ENCODE measurements at regions not wholly inside any gene's neighbourhood (a gene's known extent, or its start where the extent isn't known, plus 50 kb on each side); places are given as distances from the start of the nearest gene placed in this dataset.

DNA sequence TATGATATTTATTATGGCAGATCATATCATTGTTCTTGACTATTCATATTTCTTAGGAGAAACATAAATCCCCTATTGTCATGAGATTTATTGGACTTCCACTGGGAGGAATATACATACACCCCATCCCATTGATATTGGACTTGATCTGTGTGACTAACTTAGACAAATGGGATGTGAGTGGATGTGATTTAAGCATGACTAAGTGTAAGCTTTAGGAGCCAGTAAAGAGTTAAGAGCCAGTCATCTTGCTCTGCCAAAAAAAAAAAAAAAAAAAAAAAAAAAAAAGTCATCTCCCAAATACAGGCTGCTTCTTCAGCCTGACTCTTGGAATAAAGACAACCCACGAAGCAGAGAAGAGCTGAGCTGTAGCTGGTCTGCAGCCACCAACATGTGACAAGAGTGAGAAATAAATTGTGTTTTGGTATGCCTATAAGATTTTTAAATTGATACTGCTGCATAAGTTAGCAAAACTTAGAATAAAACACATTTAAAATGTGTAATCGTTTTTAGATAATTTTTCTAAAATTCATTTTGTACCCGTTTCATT lies 595.0 kb upstream of the LRRC4C start:
- DNase-seq = no peak

DNA sequence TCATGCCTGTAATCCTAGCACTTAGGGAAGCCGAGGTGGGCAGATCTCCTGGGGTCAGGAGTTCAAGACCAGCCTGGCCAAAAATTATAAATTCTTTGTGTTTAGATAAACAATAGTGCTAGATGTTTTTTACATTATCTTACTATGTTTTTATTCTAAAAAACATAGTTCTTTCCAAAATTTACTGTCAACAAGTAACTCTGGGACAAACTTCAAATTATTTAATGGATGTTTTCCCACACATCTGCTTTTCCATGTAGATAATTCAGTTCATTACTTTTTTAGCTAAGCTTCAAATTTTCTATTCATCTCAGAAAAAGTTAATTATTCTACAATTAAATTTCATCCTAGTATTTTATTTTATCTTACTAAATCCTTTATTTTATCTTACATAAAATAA lies 596.2 kb upstream of the LRRC4C start:
- DNase-seq = no peak

DNA sequence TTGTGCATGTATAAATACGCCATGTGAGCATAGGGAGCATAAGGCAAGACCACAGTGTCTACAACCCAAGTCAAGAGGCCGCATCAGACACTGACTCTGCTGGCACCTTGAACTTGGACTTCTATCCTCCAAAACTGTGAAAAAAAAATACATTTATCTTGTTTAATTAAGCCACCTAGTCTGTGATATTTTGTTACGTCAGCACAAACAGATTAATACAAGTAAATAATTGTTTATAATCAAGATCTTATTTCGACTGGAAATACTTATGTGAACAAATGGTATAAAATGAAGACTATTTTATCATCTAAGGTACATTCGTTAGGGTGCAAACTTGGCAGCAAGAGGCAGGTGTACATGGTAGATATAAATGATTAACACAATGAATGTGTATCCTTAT lies 599.3 kb upstream of the LRRC4C start:
- DNase-seq = no peak

DNA sequence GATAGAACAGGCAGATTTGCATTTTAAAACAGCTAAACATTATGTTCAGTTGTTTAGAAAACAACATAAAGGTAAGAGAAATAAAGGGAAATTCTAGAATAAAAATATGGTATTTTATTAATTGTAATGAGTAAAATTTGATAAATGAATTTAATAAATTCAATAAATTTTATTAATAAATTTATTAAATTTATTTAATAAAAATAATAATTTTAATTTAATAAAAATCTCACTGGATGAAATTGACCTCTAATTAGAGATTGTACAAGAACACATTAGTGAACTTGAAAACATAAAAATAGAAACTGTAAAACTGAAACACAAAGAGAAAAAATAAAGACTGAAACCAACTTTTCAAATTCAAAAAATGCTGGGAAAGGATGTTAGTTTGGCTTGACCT lies 605.7 kb upstream of the LRRC4C start:
- DNase-seq = no peak

DNA sequence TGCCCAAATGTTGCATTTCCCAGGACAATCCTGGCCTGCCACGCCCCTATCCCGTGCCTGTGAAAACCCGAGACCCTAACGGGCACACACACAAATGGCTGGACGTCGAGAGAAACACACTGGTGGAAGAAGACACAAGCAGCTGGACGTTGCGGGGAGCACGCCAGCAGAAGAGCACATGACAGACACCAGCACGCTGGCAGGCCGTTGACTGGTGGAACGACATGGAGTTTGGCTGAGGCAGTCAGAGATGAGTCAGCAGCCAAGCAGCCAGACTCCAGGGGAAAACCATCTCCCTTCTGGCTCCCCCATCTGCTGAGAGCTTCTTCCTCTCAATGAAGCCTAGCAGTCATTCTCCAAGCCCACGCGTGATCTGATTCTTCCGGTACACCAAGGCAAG lies 606.7 kb upstream of the LRRC4C start:
- no peak for DNase-seq

DNA sequence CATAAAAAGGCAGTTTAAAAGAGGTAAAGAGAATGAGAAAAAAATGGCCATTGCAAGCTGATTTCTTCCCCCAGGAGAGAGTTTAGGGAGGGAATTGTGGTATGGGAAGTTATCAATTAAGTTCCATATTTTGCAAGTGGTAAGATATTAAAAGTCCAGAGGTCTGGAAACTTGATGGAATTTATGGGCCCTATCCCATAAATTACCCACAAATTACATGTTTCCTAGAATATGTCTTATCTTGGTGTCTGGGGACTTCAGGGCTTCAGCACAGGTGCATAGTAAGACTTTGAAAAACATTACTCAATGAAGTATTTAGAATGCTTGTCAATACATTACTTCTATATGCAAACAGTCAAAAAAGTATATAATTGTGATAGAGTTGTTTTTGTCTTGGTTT lies 614.9 kb upstream of the LRRC4C start:
- DNase-seq = no peak

DNA sequence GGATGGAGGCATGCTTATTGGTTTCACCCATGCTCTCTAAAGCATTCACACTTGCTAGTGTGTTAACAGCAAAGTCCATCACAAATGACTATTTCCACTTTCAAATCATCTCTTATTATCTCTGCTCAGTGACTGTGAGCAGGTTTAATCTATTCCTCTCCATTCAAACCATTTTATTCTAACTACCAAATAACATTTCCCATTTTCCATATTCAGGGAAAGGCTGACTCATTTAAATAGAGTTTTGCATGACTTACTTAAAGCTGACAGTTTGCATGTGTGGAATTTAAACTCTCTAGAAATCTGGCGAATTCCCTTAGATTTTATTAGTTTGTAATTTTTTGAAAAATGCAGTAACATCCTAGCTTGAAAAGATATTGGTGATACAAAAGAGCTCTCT lies 615.7 kb upstream of the LRRC4C start:
- DNase-seq = no peak

DNA sequence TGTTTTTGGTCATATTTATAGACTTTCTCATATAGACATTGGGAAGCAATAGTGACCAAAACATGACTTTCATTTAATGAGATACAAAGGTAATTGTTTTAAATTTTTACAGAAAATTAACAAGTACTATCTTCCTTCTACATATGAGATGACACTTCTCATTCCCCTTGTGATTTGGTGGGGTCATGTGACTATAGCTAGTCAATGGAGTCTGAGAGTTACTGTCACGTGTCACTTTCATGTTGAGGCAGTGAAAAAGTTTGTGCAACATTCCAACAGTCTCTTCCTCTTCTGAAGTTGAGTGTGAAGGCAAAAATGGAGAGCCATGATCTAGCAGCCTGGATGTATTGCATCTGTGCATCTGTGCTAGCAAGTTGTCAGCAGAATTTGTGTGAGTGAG lies 618.3 kb upstream of the LRRC4C start:
- no peak for DNase-seq

DNA sequence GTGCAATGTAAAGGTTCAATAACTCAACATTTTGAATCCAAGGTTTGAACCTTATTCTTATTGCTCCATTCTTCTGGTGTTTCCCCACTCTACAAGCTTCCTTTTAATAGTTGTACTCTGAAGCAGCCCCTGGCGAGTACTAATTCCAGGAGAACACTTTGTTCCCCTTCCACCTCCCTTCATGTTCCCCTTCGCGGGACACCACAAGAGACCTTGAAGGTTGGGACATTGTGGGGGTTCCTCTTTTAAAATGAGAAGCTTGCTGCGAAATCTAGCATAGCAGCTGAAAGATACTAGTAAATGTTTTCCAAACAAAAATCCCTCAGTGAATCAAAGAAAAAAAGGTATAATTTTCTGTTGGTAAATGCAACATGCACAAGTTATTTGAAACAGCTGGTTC lies 626.3 kb upstream of the LRRC4C start:
- no peak for DNase-seq

DNA sequence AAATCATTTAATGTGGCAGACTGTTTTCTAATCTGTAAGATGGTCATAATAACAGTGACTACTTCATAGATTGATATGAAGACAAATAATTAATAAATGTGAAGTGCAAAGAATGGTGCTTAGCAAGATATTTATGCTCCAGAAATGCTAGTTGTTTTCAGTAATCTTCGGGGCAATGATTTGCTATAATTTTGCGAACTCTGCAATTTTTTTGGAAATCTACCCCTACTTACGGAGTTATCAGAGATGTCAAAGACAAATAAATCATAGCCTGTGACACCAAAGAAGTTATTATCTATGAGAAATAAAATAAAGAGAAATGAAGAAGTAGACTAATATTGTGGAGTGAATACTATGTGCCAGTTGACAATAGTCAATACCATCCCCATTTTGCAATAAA lies 634.1 kb upstream of the LRRC4C start:
- no peak for DNase-seq

DNA sequence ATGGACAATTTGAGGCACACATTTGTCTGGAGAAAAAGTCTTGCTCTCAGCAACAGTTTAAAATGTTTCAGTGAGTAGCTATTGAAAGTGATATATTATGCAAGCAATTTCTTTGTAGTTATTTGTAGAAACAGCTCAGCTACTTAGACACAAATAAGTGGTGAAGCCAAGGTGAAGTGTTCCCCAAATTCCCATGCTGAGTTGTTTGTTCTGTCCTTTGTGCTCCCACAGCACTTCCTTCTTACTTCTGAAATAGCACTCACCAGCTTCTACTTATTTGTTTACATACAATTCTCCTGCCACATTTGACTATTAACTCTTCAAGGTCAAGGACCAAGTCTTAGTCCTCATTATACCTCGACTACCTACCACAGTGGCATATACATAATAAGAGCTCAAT lies 638.6 kb upstream of the LRRC4C start:
- no peak for DNase-seq

DNA sequence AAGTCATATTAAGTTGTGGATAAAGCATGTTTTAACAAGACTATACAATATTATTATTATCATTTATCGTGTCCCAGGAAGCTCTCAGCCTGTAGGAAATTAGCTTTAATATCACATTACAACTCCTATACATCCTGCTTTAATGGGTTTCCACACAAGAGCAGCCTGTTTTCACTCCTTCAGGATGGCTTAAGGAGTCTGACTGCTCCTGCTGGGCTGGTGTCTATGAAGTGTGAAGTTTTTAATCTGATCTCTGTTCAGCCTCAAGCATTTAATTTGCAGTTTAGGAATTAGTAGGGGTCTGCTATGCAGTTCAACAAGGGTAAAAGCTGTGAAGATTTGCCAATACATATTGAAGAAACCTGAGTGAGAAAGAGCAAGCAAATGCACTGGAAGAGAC lies 653.4 kb upstream of the LRRC4C start:
- DNase-seq = no peak

DNA sequence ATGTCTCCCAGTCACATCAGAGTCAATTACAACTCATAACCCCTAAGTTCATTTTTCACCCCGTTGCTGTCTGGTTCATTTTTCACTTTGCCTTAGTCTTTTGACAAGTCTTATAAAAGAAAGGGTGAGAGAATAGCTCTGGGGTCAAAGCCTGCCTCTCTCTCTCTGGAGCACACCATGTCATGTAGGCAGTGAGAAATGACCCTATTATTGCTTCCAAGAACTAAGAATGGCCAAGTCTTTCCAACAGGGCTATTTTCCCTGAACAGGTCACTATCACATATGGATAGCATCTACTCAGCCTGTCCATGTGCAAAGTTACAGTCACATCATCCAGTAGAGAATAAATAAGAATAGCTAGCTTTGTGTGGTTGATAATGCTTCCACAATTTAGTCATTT lies 655.5 kb upstream of the LRRC4C start:
- DNase-seq = no peak

DNA sequence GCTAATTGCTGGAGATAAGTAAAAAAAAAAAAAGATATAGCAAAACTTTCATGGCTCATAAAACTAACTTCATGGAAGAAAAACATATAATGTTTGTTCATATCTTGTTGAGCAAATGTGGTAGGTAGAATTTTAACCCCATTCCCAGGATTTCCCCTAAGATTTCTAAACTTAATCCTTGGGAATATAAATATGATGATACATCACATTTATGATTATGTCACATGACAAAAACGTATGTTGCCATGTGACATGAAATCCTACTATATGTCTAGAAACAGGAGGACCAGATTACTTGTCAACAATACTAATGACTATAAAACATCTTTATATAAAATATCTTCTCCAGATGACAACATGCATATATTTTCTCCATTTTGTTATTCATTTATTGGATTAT lies 679.0 kb upstream of the LRRC4C start:
- no peak for DNase-seq

DNA sequence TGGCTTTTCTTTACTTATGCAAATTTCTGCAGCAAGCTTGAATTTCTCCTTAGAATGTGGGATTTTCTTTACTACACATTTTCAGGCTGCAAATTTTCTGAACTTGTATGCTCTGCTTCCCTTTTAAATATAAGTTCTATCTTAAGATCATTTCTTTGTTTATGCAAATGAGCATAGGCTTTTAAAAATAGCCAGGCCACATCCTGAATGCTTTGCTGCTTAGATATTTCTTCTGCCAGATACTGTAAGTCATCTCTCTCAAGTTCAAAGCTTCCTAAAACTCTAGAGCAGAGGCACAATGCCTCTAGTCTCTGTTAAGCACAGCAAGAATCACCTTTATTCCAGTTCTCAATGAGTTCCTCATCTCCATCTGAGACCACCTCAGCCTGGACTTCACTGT lies 685.9 kb upstream of the LRRC4C start:
- no peak for DNase-seq

DNA sequence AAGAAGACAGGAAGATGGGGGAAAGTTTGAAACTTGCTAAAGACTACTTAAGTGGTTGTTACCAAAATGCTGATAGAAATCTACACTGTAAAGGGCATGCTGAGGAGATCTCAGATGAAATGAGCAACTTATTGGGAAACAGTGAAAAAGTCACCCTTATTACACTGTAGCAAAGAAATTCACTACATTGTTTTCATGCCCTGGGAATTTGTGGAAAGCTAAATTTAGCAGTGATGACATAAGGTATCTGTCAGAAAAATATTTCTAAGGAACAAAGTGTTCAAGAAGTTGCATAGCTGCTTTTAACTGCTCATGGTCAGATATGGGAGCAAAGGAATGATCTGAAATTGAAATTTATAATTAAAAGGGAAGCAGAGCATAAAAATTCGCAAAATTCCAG lies 702.4 kb upstream of the LRRC4C start:
- DNase-seq = no peak

DNA sequence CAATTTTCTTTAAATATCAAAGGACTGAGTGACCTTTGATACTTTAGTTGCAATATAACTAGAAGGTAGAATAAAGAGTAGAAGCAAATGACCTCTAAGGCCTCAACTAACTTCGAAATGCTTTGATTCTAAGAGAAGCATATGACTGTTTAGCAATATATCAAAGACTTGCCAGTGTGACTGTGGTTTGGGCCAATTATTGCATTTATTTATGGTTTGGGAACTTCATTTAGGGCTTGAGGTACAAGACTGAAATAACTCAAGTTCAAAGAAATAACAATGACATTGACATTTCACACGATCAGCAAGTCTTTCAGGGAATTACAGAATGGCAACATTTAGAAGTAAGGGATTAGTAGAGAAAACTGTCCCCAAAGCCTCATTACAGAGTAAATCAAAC lies 709.7 kb upstream of the LRRC4C start:
- no peak for DNase-seq

DNA sequence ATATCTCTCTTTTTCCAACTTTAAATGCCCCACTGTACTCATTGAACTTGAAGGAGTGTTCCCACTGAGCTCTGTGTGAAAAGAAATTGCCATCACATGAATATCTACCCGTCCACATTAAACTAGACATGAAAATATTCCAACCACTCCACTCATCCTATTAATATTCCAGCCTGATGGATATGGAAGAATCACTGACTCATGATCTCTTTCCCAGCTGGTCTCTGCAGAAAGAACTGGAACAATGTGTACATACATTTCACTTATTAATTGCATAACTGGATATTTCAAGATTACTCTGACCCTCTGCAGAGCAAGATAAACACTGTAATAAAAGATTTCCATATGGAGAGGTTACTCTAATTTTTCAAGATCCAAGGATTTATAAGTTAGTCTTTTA lies 711.1 kb upstream of the LRRC4C start:
- DNase-seq = no peak

DNA sequence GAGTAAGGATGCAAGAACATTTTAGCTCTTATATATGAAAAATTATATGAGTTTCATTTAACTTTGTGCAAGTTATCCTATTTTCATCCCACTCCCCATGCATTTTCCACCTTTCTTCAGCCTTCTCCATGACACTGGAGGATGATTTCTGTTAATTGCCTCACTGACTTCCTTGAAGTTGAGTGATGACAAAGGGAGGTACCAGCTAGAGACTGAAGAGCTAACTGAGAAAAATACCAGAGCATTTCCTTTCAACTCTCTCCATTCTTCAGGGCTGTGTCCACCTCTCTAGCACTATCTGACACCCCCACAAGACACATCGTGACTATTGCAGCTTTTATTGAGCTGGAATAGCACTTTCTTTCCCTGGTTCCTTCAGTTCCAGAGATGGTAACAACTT lies 711.6 kb upstream of the LRRC4C start:
- DNase-seq = no peak

DNA sequence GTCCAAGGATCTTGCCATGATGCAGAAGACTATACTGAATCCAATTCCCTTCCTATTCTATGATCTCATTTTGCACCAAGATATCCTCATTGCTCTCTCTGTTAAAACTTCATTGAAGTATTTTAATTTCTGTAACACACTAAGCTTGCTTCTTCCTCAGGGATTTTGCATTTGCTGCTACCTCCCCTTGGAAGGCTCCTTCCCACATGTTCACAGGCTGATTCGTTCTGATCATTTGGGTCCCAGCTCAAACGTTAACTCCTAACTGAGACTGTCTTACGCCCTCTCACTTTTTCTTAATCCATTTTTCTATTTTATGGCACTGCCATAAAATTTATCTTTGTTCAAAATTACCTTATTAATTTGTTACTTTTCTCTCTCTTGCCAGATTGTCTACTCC lies 713.0 kb upstream of the LRRC4C start:
- no peak for DNase-seq

DNA sequence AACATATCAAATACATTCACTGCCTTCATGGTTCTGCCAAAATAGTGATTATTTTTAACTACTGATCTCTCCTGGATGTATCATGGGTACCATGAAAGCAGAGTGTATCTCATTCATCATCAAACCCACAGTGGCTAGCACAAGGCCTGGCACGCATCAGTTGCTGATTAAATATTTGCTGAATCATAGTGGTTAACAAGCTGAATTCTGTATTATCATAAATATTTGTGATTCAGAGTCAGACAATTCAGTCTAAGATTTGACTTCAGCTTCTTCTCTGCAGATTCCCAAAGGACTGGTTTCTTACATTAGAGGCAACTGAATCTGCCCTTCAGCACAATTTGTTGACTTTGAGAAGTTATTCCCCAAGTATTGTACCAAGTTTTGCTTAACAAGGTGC lies 715.8 kb upstream of the LRRC4C start:
- no peak for DNase-seq

DNA sequence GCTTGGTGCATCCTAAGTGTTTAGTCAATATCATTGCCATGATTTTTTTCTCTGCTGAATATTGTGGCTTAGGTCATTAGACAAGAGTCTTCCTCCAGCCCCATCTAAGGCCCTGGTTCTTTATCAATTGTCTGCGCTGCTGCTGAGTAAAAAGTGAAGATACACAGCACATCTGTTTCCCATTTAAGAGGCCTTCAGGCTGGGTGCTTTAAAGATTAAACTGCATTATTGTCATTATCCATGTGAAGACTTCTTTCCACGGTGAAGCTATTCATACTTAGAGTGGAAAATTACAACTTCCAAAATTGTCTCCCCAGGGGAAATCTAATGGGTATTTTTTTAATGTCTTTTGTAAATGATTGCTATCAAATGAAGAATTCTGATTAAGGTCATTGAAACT lies 719.8 kb upstream of the LRRC4C start:
- no peak for DNase-seq

DNA sequence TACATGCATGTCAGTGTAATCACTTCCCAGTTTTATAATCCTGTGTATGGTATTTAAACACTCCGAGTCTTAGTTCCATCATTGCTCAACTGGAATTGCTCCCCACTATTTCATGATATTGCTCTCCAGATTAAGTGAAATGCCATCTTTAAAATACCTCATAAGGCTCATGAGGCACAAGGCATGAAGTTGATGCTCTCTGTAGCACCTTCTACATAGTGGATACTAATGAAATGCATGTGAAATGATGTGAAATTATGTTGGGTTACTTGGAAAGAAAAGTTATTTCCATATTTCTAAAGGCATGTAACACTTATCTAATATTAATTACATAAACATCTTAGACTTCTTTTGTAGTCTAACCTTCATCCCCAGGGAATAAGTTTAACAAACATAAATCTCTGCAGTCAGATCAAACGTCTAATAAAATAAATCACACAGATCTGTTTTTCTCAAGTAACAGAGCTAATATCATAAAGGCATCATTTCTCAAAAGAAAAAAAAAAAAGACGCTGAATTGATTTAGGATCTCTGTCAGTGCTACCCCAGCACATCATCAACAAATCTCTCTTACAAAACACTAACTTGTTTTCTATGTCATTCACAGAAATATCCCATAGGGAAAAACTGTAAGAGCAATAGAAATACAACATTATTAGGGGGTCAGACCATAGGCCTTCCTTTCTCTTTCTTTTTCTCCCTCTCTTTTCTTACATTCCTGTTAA lies 736.0 kb upstream of the LRRC4C start:
- DNase-seq = no peak

DNA sequence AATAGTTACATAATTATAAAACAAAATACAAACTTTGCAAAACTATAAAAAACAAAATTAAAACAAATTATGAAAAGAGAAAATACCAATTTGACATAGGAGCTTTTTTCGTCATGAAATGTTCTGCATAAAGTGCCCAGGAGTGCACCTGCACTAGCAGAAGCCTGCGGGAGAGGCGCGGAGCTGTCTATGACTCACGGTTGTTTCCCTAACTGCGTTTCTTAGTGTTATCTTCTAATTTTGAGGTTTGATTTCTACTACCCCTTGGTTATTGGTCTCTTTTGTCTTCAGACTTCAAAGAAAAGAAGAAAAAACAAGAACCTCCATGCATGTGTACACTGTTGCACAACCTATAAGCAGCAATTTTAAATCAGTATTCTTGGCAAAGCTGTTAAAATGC lies 740.9 kb upstream of the LRRC4C start:
- no peak for DNase-seq

DNA sequence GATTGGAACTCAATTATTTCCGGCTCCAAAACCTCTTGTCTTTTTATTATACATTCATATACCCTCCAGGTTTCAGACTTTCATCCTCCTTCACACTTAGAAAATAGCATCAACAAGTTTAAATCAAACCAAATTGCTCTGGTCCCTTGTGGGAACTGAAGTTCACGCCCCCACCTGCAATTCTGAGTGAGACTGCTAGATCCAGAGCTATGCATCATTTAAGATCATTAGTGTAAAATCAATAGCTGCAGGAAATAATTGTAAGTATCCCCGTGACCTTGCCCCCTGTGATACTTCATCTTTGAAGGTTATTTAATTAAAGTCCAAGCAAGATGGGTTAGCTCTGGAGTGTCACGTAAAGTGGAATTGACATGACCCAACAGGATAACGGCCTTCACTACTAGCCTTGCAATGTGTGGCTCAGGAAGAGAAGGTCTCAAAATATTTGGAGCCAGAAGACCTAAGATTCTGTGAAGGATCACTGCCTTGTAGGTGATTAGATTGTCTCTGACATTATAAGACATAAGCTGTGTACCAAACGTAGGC lies 742.2 kb upstream of the LRRC4C start:
- no peak for DNase-seq
